ENCODE measurements at regions not wholly inside any gene's neighbourhood (a gene's known extent, or its start where the extent isn't known, plus 50 kb on each side); places are given as distances from the start of the nearest gene placed in this dataset.

DNA sequence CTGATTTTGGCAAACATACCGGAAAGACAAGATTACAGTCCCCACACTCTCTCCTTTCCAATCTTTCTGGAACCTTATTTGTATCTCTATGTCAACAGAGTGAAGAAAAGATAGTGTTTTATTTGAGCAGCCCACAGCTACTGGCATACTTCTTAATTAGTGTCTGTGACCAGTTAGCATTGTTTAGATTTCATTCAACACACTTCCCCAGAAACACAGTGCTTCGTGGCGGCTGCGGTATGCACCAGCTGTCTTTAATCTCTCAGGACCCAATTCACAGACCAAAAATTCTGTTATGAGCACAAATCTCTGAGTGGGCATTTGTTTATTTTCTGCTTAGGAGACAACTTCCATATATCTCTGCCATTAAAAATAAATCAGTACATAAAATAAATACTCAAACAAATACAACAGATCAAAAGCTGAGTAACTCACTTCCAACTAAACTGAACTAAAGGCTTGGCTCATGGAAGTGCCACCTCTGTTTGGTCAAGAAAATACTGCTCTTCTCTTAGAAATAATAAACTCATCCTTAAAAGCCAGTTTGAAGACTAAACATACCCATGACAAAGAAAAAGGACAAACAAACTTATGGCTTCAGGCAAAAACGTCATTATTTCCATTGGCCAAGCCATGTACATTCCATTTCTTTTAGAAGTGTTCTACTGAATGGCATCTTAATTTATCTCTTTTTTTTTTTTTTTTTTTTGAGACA, 392.4 kb downstream of the TXNL1 start:
- H3K36me3 ChIP-seq (ENCODE audit: low read length), result no peaks in the 10 kb centered on the region
- H3K9ac ChIP-seq (ENCODE audit: low read length), result no peak overlapping the region; the same call in 1 of the 2 replicates
- H2AFZ ChIP-seq (ENCODE audit: low read depth, low read length, severe bottlenecking), result no peak overlapping the region
- TF ChIP-seq, protein P1, sequence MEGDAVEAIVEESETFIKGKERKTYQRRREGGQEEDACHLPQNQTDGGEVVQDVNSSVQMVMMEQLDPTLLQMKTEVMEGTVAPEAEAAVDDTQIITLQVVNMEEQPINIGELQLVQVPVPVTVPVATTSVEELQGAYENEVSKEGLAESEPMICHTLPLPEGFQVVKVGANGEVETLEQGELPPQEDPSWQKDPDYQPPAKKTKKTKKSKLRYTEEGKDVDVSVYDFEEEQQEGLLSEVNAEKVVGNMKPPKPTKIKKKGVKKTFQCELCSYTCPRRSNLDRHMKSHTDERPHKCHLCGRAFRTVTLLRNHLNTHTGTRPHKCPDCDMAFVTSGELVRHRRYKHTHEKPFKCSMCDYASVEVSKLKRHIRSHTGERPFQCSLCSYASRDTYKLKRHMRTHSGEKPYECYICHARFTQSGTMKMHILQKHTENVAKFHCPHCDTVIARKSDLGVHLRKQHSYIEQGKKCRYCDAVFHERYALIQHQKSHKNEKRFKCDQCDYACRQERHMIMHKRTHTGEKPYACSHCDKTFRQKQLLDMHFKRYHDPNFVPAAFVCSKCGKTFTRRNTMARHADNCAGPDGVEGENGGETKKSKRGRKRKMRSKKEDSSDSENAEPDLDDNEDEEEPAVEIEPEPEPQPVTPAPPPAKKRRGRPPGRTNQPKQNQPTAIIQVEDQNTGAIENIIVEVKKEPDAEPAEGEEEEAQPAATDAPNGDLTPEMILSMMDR (IDR thresholded peaks at IDR 0.05; ENCODE audit: insufficient read depth, low read length, poor library complexity, severe bottlenecking), result no peak
- TF ChIP-seq EZH2phosphoT487 (conservative IDR thresholded peaks at IDR 0.05; ENCODE audit: low read length), result no peak
- H3K79me2 ChIP-seq (ENCODE audit: insufficient read depth, low read length), result no peaks in the 10 kb centered on the region
- H3K27me3 ChIP-seq (ENCODE audit: low read length), result no peaks in the 10 kb centered on the region
- H3K9me3 ChIP-seq (ENCODE audit: insufficient read depth, low read length), result no peaks in the 10 kb centered on the region
- H3K9me2 ChIP-seq (replicated peaks; ENCODE audit: insufficient read depth, low read length), result no peaks in the 10 kb centered on the region
- no peak overlapping the region for H3K4me3 ChIP-seq (ENCODE audit: insufficient read depth, low read length, poor library complexity, severe bottlenecking)
- no peaks in the 10 kb centered on the region for H3F3A ChIP-seq (ENCODE audit: insufficient read depth)
- peak overlapping the region; percentile 10 for H3K4me2 ChIP-seq (ENCODE audit: low read depth, low read length, poor library complexity, severe bottlenecking)
- H3K27ac ChIP-seq (ENCODE audit: low read depth, low read length), result no peak overlapping the region
- H4K20me1 ChIP-seq (ENCODE audit: low read depth, low read length), result no peaks in the 10 kb centered on the region

DNA sequence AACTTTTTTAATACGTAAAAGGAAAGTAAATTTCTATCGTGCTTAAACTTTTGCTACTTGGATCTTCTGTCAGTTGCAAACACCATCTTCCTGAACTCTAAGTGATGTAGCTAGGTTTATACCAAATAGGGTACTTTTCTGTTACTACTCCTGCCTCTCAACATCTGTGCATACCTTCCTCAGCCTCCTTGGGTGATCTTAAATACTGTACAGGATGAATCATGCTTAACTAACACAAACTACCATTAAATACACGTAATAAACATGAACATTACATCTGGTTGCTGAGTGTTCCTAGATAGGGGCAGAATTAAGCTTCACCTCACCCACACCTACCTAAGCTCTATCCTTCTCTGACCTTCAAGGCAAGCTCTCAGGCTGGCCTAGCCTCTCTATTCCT, 398.0 kb downstream of the TXNL1 start:
- no peaks in the 10 kb centered on the region for H3K27me3 ChIP-seq (ENCODE audit: low read length)
- no peak overlapping the region for H3K9ac ChIP-seq (ENCODE audit: low read length)
- H3K4me3 ChIP-seq (ENCODE audit: insufficient read depth, low read length, poor library complexity, severe bottlenecking), result no peak overlapping the region
- H3K27ac ChIP-seq (ENCODE audit: low read depth, low read length), result no peak overlapping the region
- H2AFZ ChIP-seq (ENCODE audit: low read depth, low read length, severe bottlenecking), result no peak overlapping the region
- H3K9me3 ChIP-seq (ENCODE audit: insufficient read depth, low read length), result no peaks in the 10 kb centered on the region
- no peak overlapping the region for H3K4me2 ChIP-seq (ENCODE audit: low read depth, low read length, poor library complexity, severe bottlenecking)
- H3K9me2 ChIP-seq (replicated peaks; ENCODE audit: insufficient read depth, low read length), result no peaks in the 10 kb centered on the region
- no peaks in the 10 kb centered on the region for H3K36me3 ChIP-seq (ENCODE audit: low read length)
- H3F3A ChIP-seq (ENCODE audit: insufficient read depth), result no peaks in the 10 kb centered on the region; the same call in 1 of the 2 replicates
- H3K79me2 ChIP-seq (ENCODE audit: insufficient read depth, low read length), result no peaks in the 10 kb centered on the region
- H4K20me1 ChIP-seq (ENCODE audit: low read depth, low read length), result no peaks in the 10 kb centered on the region
- TF ChIP-seq, protein P1 (IDR thresholded peaks at IDR 0.05; ENCODE audit: insufficient read depth, low read length, poor library complexity, severe bottlenecking), result no peak
- no peak for TF ChIP-seq EZH2phosphoT487 (conservative IDR thresholded peaks at IDR 0.05; ENCODE audit: low read length)

DNA sequence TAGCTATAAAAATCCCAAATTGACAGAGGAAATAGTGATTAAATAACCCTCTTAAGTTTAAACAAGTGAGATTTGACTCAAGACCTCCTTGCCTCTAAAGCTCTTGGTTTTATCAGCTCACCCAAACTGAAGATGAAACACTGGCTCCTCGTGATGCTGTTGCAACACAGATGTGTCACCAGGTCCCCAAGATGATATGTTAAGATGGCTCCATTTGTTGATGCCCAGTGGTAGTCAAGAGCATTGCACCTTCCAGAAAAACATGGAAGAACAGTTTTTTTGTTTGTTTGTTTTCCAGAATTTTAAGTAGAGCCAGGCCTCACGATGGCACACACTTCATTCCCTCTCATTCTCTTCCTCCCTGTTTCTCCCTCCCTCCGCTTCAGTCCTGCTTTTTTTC, 399.8 kb downstream of the TXNL1 start:
- no peak overlapping the region for H3K9ac ChIP-seq (ENCODE audit: low read length)
- H3K27me3 ChIP-seq (ENCODE audit: low read length), result no peaks in the 10 kb centered on the region
- H3K27ac ChIP-seq (ENCODE audit: low read depth, low read length), result no peak overlapping the region
- H3K4me3 ChIP-seq (ENCODE audit: insufficient read depth, low read length, poor library complexity, severe bottlenecking), result no peak overlapping the region
- H3K9me3 ChIP-seq (ENCODE audit: insufficient read depth, low read length), result no peaks in the 10 kb centered on the region
- H2AFZ ChIP-seq (ENCODE audit: low read depth, low read length, severe bottlenecking), result no peak overlapping the region
- no peaks in the 10 kb centered on the region for H3K9me2 ChIP-seq (replicated peaks; ENCODE audit: insufficient read depth, low read length)
- H3F3A ChIP-seq (ENCODE audit: insufficient read depth), result no peaks in the 10 kb centered on the region; the same call in 1 of the 2 replicates
- no peaks in the 10 kb centered on the region for H4K20me1 ChIP-seq (ENCODE audit: low read depth, low read length)
- H3K79me2 ChIP-seq (ENCODE audit: insufficient read depth, low read length), result no peaks in the 10 kb centered on the region
- TF ChIP-seq EZH2phosphoT487 (conservative IDR thresholded peaks at IDR 0.05; ENCODE audit: low read length), result no peak
- TF ChIP-seq, protein P1 (IDR thresholded peaks at IDR 0.05; ENCODE audit: insufficient read depth, low read length, poor library complexity, severe bottlenecking), result no peak
- H3K36me3 ChIP-seq (ENCODE audit: low read length), result no peaks in the 10 kb centered on the region
- H3K4me2 ChIP-seq (ENCODE audit: low read depth, low read length, poor library complexity, severe bottlenecking), result no peak overlapping the region

Data from SU-DHL-6 (cell line).